ENCODE measurements at regions not wholly inside any gene's neighbourhood (a gene's known extent, or its start where the extent isn't known, plus 50 kb on each side); places are given as distances from the start of the nearest gene placed in this dataset.

DNA sequence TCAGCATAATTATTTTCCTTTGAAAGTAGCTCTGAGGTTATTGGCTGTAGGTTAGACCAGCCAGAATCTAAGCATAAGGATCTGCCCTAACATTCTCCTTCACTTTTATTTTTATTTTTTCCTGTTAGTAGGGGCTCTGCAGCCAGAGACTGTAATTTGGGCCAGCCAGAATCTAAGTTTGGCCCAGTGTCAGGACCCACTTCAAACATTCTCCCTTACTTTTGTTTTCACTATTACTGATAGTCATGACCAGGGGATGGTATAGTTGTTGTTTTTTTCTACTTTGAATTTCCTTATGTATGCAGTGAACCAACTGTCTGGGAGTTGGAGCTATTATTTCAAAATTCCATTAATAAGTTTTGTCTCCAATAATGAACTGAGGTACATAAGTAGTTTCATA is 121.0 kb upstream of the MBNL1 start:
- TF ChIP-seq POLR2A (IDR thresholded peaks at IDR 0.05) (no peak), CTCF (IDR thresholded peaks at IDR 0.05 in 8 of 11, conservative IDR thresholded peaks at IDR 0.05 in 3 of 11) (no peak), POLR2AphosphoS5 (IDR thresholded peaks at IDR 0.05) (no peak)
